Type B pancreatic cell (in vitro differentiated cells): ENCODE measurements at regions not wholly inside any gene's neighbourhood (a gene's known extent, or its start where the extent isn't known, plus 50 kb on each side); places are given as distances from the start of the nearest gene placed in this dataset.

Source experiments
- DNase-seq: peaks from one replicate; pipeline ENCODE4 v3.0.0; 2021; ENCODE audit warnings: mixed read lengths; ENCODE audit not compliant: unreplicated experiment; ENCODE audit errors: extremely low spot score
- H3K27ac Mint-ChIP-seq: 2 replicates; pipeline ENCODE4 v1.8.0; 2021; ENCODE audit warnings: mild to moderate bottlenecking, mixed read lengths
- H3K27me3 Mint-ChIP-seq: 2 replicates; pipeline ENCODE4 v1.8.0; 2021; ENCODE audit warnings: mixed read lengths
- H3K36me3 Mint-ChIP-seq: 2 replicates; pipeline ENCODE4 v1.8.0; 2021; ENCODE audit warnings: mixed read lengths
- H3K4me1 Mint-ChIP-seq: one replicate; pipeline ENCODE4 v1.8.0; 2021; ENCODE audit warnings: mixed read lengths; ENCODE audit not compliant: unreplicated experiment
- H3K4me3 Mint-ChIP-seq: 2 replicates; pipeline ENCODE4 v1.8.0; 2021; ENCODE audit warnings: mild to moderate bottlenecking, mixed read lengths
- H3K9me3 Mint-ChIP-seq: 2 replicates; pipeline ENCODE4 v1.8.0; 2021; ENCODE audit warnings: mixed read lengths
- CTCF ChIP-seq: fragments of 200-600 bp; sonication (generic); conservative IDR thresholded peaks from 2 replicates; pipeline ENCODE4 v1.5.0; 2021; ENCODE audit warnings: antibody characterized with exemption, mild to moderate bottlenecking

DNA sequence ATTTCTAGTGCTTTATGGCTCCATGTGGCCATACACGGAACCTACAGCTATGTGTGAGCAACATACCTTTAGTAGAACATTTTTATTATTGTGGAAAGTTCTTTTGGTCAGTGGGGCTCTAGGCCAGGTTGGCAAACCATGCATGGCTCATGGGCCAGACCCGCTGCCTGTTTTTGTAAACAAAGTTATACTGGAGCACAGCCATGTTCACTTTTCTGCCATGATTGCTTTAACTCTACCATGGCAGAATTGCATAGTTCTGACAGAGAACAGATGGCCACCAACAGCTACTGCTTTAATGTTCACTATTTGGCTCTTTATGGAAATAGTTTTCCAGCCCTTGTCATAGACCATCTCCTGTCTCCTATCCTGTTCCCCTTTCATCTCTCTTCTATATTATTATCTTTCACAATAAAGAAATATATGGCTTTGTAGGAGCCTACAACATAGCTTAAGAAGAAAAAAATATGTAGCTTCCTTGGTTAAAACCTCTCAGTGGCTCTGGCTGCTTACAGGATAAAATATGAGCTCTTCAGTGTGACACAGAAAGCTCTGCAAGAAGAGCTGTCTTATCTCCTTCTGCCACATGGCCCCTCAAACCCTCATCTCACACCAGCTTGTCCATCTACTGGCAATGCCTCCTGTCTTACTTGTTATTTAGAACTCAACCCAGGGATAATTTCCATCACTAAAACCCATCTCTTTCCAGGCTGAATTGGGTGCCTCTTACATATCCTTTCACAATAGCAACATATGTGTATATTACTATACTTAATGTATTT, 54.6 kb upstream of the RWDD3 start:
- Mint-ChIP-seq H3K27me3 (no peaks in the 10 kb centered on the region), H3K4me1 (no peaks in the 10 kb centered on the region), H3K27ac (no peak overlapping the region), H3K9me3 (no peaks in the 10 kb centered on the region), H3K36me3 (no peaks in the 10 kb centered on the region), H3K4me3 (no peak overlapping the region)
- DNase-seq: no peak
- TF ChIP-seq CTCF: no peak

DNA sequence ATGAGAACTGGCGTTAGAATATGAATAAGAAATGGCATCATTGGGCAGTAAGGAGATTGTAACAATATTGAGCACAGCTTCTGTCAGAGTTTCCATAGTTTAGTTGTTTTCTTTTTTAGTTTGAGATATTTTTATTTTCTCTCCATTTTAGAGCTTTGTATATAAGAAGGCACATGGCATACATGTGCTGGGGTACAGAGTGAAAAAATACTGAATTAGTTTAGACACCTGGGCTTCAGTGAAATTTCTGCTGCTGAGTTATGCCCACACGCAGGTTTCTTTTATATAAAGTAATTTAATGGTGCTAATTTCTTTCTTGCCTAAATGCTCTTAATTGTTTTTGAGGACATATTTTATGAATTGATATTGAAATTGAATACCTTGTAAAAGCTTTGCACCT, 53.6 kb upstream of the RWDD3 start:
- TF ChIP-seq CTCF: no peak
- no peaks in the 10 kb centered on the region for H3K9me3 Mint-ChIP-seq
- H3K27me3 Mint-ChIP-seq: no peaks in the 10 kb centered on the region
- H3K4me3 Mint-ChIP-seq: no peak overlapping the region
- H3K27ac Mint-ChIP-seq: no peak overlapping the region
- no peaks in the 10 kb centered on the region for H3K36me3 Mint-ChIP-seq
- no peak for DNase-seq
- H3K4me1 Mint-ChIP-seq: no peaks in the 10 kb centered on the region

DNA sequence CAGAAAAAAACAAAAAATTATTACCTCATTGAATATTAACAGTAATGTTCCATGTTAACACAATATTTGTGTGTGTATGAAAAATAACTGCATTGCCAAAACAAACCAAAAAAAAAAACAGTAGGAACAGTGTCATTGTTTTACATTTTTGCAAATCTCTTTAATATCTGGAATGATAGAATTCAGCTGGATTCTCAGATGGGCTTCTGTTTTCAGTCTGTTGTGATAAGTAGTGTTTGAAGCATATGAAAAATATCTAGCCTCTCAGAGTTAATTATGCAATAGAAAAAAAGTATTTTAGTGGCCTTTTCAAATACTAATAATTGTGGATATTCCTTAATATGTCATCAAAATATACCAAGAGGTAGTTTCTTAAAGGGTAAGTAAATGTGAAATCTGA, 52.9 kb upstream of the RWDD3 start:
- H3K9me3 Mint-ChIP-seq: no peaks in the 10 kb centered on the region
- no peak for DNase-seq
- H3K36me3 Mint-ChIP-seq: no peaks in the 10 kb centered on the region
- H3K27ac Mint-ChIP-seq: no peak overlapping the region
- no peak overlapping the region for H3K4me3 Mint-ChIP-seq
- H3K4me1 Mint-ChIP-seq: no peaks in the 10 kb centered on the region
- H3K27me3 Mint-ChIP-seq: no peaks in the 10 kb centered on the region
- TF ChIP-seq CTCF: no peak

- no peak for TF ChIP-seq CTCF
- Mint-ChIP-seq H3K4me1 (no peaks in the 10 kb centered on the region), H3K27me3 (no peaks in the 10 kb centered on the region), H3K27ac (no peak overlapping the region), H3K4me3 (no peak overlapping the region), H3K9me3 (no peaks in the 10 kb centered on the region), H3K36me3 (no peaks in the 10 kb centered on the region)
- DNase-seq: no peak
Measured at GRCh38 chr1:95183952-95184351, 50.1 kb upstream of the RWDD3 start.
